SK-N-SH (cell line): ENCODE measurements at regions not wholly inside any gene's neighbourhood (a gene's known extent, or its start where the extent isn't known, plus 50 kb on each side); places are given as distances from the start of the nearest gene placed in this dataset.

Experiments used
- GATA2 ChIP-seq: sonication (generic); formaldehyde crosslinking; IDR thresholded peaks from 2 replicates; pipeline ENCODE4 v1.5.0; 2020; ENCODE audit warnings: mild to moderate bottlenecking, missing genetic modification reagents
- NRF1 ChIP-seq: IDR thresholded peaks from 2 replicates; pipeline ENCODE4 v1.6.1; 2012; ENCODE audit warnings: low read depth, mild to moderate bottlenecking, low read length
- RAD21 ChIP-seq: IDR thresholded peaks from 2 replicates; pipeline ENCODE4 v1.6.1; 2012; ENCODE audit warnings: mild to moderate bottlenecking, low read length
- RFX5 ChIP-seq: IDR thresholded peaks from 2 replicates; pipeline ENCODE4 v1.6.1; 2012; ENCODE audit warnings: mild to moderate bottlenecking, improper control_type of control experiment, low read length
- SMC3 ChIP-seq: IDR thresholded peaks from 2 replicates; pipeline ENCODE4 v1.6.1; 2012; ENCODE audit warnings: low read depth, low read length, improper control_type of control experiment
- TEAD4 ChIP-seq: IDR thresholded peaks from 2 replicates; pipeline ENCODE4 v1.4.0; 2012; ENCODE audit warnings: mild to moderate bottlenecking, borderline replicate concordance; ENCODE audit not compliant: insufficient read depth
- TF ChIP-seq, protein P1 (sequence below): fragments of 200-600 bp; sonication (generic); IDR thresholded peaks from 2 replicates; pipeline ENCODE4 v1.6.1; 2017; ENCODE audit warnings: antibody characterized with exemption, mild to moderate bottlenecking, moderate library complexity
- TF ChIP-seq, protein P2 (sequence below): IDR thresholded peaks from 2 replicates; pipeline ENCODE4 v1.4.0; 2012; ENCODE audit warnings: low read depth
- TF ChIP-seq, protein P3 (sequence below): IDR thresholded peaks from 2 replicates; pipeline ENCODE4 v1.6.1; 2012; ENCODE audit warnings: mild to moderate bottlenecking, low read depth, low read length, moderate library complexity

DNA sequence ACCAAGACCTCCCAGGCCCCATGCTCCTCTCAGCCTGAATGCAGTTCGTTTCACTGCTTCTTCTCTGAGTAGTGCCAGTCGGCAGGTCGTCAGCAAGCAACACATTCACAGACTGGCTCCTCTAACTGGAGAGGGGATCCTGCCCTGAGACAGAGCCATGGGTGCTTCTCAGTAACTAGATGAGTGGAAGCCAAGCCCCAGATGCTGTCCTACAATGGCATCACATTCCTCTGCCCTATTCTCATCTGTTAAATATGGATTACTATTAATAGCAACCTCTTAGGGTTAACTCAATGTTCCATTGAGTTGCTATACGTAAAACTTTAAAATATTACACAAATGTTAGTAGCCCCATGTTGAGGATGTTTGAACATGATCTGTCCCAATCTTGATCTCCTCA is 84.2 kb upstream of the S1PR1 start:
- no peak for TF ChIP-seq NRF1
- no peak for TF ChIP-seq RAD21
- TF ChIP-seq, protein P1, sequence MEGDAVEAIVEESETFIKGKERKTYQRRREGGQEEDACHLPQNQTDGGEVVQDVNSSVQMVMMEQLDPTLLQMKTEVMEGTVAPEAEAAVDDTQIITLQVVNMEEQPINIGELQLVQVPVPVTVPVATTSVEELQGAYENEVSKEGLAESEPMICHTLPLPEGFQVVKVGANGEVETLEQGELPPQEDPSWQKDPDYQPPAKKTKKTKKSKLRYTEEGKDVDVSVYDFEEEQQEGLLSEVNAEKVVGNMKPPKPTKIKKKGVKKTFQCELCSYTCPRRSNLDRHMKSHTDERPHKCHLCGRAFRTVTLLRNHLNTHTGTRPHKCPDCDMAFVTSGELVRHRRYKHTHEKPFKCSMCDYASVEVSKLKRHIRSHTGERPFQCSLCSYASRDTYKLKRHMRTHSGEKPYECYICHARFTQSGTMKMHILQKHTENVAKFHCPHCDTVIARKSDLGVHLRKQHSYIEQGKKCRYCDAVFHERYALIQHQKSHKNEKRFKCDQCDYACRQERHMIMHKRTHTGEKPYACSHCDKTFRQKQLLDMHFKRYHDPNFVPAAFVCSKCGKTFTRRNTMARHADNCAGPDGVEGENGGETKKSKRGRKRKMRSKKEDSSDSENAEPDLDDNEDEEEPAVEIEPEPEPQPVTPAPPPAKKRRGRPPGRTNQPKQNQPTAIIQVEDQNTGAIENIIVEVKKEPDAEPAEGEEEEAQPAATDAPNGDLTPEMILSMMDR = no peak
- no peak for TF ChIP-seq SMC3
- no peak for TF ChIP-seq RFX5
- TF ChIP-seq, protein P2, sequence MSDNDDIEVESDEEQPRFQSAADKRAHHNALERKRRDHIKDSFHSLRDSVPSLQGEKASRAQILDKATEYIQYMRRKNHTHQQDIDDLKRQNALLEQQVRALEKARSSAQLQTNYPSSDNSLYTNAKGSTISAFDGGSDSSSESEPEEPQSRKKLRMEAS = no peak
- TF ChIP-seq GATA2 (CRISPR knock-in tag) = no peak
- TF ChIP-seq, protein P3, sequence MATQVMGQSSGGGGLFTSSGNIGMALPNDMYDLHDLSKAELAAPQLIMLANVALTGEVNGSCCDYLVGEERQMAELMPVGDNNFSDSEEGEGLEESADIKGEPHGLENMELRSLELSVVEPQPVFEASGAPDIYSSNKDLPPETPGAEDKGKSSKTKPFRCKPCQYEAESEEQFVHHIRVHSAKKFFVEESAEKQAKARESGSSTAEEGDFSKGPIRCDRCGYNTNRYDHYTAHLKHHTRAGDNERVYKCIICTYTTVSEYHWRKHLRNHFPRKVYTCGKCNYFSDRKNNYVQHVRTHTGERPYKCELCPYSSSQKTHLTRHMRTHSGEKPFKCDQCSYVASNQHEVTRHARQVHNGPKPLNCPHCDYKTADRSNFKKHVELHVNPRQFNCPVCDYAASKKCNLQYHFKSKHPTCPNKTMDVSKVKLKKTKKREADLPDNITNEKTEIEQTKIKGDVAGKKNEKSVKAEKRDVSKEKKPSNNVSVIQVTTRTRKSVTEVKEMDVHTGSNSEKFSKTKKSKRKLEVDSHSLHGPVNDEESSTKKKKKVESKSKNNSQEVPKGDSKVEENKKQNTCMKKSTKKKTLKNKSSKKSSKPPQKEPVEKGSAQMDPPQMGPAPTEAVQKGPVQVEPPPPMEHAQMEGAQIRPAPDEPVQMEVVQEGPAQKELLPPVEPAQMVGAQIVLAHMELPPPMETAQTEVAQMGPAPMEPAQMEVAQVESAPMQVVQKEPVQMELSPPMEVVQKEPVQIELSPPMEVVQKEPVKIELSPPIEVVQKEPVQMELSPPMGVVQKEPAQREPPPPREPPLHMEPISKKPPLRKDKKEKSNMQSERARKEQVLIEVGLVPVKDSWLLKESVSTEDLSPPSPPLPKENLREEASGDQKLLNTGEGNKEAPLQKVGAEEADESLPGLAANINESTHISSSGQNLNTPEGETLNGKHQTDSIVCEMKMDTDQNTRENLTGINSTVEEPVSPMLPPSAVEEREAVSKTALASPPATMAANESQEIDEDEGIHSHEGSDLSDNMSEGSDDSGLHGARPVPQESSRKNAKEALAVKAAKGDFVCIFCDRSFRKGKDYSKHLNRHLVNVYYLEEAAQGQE = no peak
- no peak for TF ChIP-seq TEAD4
